Hepatocyte (in vitro differentiated cells): ENCODE measurements at regions not wholly inside any gene's neighbourhood (a gene's known extent, or its start where the extent isn't known, plus 50 kb on each side); places are given as distances from the start of the nearest gene placed in this dataset.

ENCODE experiments used
- DNase-seq: peaks from one replicate; pipeline ENCODE4 v3.0.0-alpha.2; 2016; ENCODE audit warnings: low spot score
- H2AFZ ChIP-seq: fragments of 200-600 bp; sonication (generic); 2 replicates; pipeline ENCODE4 v1.6.0; 2016; ENCODE audit warnings: antibody characterized with exemption, mild to moderate bottlenecking
- H3K27ac ChIP-seq: fragments of 200-600 bp; sonication (generic); 2 replicates; pipeline ENCODE4 v1.5.1; 2016; ENCODE audit warnings: mild to moderate bottlenecking
- H3K27me3 ChIP-seq: fragments of 200-600 bp; sonication (generic); 2 replicates; pipeline ENCODE4 v1.6.1; 2016
- H3K36me3 ChIP-seq: fragments of 200-600 bp; sonication (generic); replicated peaks from 2 replicates; pipeline ENCODE4 v1.5.1; 2016; ENCODE audit warnings: low read depth; ENCODE audit not compliant: insufficient read depth
- H3K4me1 ChIP-seq: fragments of 200-600 bp; sonication (generic); 2 replicates; pipeline ENCODE4 v1.5.1; 2016; ENCODE audit warnings: mild to moderate bottlenecking, moderate library complexity; ENCODE audit not compliant: insufficient read depth
- H3K4me2 ChIP-seq: fragments of 200-600 bp; sonication (generic); 2 replicates; pipeline ENCODE4 v1.6.0; 2016
- H3K4me3 ChIP-seq: fragments of 200-600 bp; sonication (generic); 2 replicates; pipeline ENCODE4 v1.5.1; 2016; ENCODE audit warnings: mild to moderate bottlenecking
- H3K79me2 ChIP-seq: fragments of 200-600 bp; sonication (generic); 2 replicates; pipeline ENCODE4 v1.6.0; 2017; ENCODE audit warnings: mild to moderate bottlenecking
- H3K9me2 ChIP-seq: fragments of 200-600 bp; sonication (generic); replicated peaks from 2 replicates; pipeline ENCODE4 v1.6.0; 2017; ENCODE audit warnings: mild to moderate bottlenecking; ENCODE audit not compliant: insufficient read depth
- H3K9me3 ChIP-seq: fragments of 200-600 bp; sonication (generic); 2 replicates; pipeline ENCODE4 v1.5.1; 2016; ENCODE audit warnings: low read depth, mild to moderate bottlenecking
- H4K20me1 ChIP-seq: fragments of 200-600 bp; sonication (generic); 2 replicates; pipeline ENCODE4 v1.6.0; 2016; ENCODE audit warnings: mild to moderate bottlenecking; ENCODE audit not compliant: insufficient read depth, poor library complexity, severe bottlenecking
- CTCF ChIP-seq: fragments of 200-600 bp; sonication (generic); IDR thresholded peaks from 2 replicates; pipeline ENCODE4 v1.5.1; 2016; ENCODE audit warnings: antibody characterized with exemption, mild to moderate bottlenecking; ENCODE audit not compliant: poor library complexity
- EZH2 ChIP-seq: fragments of 200-600 bp; sonication (generic); IDR thresholded peaks from 2 replicates; pipeline ENCODE4 v1.6.1; 2016; ENCODE audit warnings: antibody characterized with exemption, mild to moderate bottlenecking, borderline replicate concordance
- EZH2phosphoT487 ChIP-seq: fragments of 200-600 bp; sonication (generic); IDR thresholded peaks from one replicate; pipeline ENCODE4 v1.6.1; 2018; ENCODE audit warnings: antibody characterized with exemption, mild to moderate bottlenecking, low read depth, moderate library complexity; ENCODE audit not compliant: unreplicated experiment, severe bottlenecking
- WGBS: methylation state at CpG from one replicate; pipeline ENCODE4 v1.1.6; 2016; ENCODE audit warnings: low lambda C conversion rate; ENCODE audit errors: missing lambda C conversion rate; 5-methylcytosine and 5-hydroxymethylcytosine counted together

GRCh38 chr7:142595816-142596516 lies 153.3 kb upstream of the PRSS1 start:
- H3K27ac ChIP-seq: no peak overlapping the region
- H3K4me1 ChIP-seq: no peaks in the 10 kb centered on the region
- H3K36me3 ChIP-seq: no peaks in the 10 kb centered on the region
- no peak for DNase-seq
- H3K27me3 ChIP-seq: peaks cover 26% of the 10 kb centered on the region
- H2AFZ ChIP-seq: no peak overlapping the region
- H3K9me2 ChIP-seq: no peaks in the 10 kb centered on the region
- TF ChIP-seq EZH2phosphoT487: no peak
- TF ChIP-seq CTCF: no peak
- H3K4me3 ChIP-seq: no peak overlapping the region
- no peaks in the 10 kb centered on the region for H3K79me2 ChIP-seq
- H3K9me3 ChIP-seq: no peaks in the 10 kb centered on the region
- H3K4me2 ChIP-seq: no peak overlapping the region
- no peaks in the 10 kb centered on the region for H4K20me1 ChIP-seq
- WGBS: 50% methylated on average over 4 of the region's 4 CpGs

DNA sequence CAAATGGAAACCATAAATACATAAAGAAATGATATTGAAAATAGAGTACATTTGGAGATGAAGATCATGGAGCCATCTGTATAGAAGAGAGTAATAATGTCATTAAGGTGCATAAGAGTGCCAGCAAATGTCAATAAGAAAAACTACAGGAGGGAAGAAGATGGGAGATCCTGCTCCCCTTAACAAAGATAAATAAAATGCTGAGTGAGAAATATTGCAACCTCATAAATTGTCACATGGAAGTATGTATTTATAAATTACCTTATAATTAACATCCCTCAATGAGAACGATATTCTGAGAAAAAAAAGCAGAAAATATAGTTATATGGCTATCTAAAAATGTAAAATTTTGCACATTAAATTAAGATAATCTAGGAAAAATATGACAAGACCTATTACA lies 155.2 kb upstream of the PRSS1 start:
- H3K9me3 ChIP-seq: no peaks in the 10 kb centered on the region
- 88% methylated on average over 1 of the region's 1 CpG for WGBS
- TF ChIP-seq CTCF: no peak
- no peak for TF ChIP-seq EZH2phosphoT487
- TF ChIP-seq EZH2: no peak

DNA sequence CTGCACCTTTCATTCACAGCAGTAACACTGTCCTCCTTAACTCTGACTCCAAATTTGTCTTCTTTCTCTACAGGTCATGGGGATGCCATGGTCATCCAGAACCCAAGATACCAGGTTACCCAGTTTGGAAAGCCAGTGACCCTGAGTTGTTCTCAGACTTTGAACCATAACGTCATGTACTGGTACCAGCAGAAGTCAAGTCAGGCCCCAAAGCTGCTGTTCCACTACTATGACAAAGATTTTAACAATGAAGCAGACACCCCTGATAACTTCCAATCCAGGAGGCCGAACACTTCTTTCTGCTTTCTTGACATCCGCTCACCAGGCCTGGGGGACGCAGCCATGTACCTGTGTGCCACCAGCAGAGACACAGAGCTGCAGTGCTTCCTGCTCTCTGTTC lies 156.2 kb upstream of the PRSS1 start:
- H2AFZ ChIP-seq: no peak overlapping the region
- no peaks in the 10 kb centered on the region for H3K9me2 ChIP-seq
- no peak overlapping the region for H3K4me2 ChIP-seq
- H3K36me3 ChIP-seq: no peaks in the 10 kb centered on the region
- 92% methylated on average over 4 of the region's 4 CpGs for WGBS
- peaks cover 20% of the 10 kb centered on the region for H3K27me3 ChIP-seq
- H3K27ac ChIP-seq: no peak overlapping the region
- H3K4me1 ChIP-seq: no peaks in the 10 kb centered on the region
- H4K20me1 ChIP-seq: no peaks in the 10 kb centered on the region
- no peaks in the 10 kb centered on the region for H3K79me2 ChIP-seq
- H3K9me3 ChIP-seq: no peaks in the 10 kb centered on the region
- DNase-seq: no peak
- TF ChIP-seq EZH2 (no peak), EZH2phosphoT487 (no peak), CTCF (no peak)
- no peak overlapping the region for H3K4me3 ChIP-seq

More for the DNA sequence above, 155.2 kb upstream of the PRSS1 start:
- Histone ChIP-seq H3K27ac (no peak overlapping the region), H3K9me2 (no peaks in the 10 kb centered on the region), H3K27me3 (peaks cover 22% of the 10 kb centered on the region), H3K79me2 (no peaks in the 10 kb centered on the region), H2AFZ (no peak overlapping the region), H3K4me1 (no peaks in the 10 kb centered on the region), H4K20me1 (no peaks in the 10 kb centered on the region), H3K4me3 (no peak overlapping the region), H3K4me2 (no peak overlapping the region), H3K36me3 (no peaks in the 10 kb centered on the region)
- DNase-seq: no peak
